ENCODE measurements at regions not wholly inside any gene's neighbourhood (a gene's known extent, or its start where the extent isn't known, plus 50 kb on each side); places are given as distances from the start of the nearest gene placed in this dataset.
A peak's percentile ranks its signal among the peaks of the same experiment; 100 is the strongest.
"Not testable (repeated sequence)": the region's sequence is repeated elsewhere in the genome, so short reads cannot be mapped to it uniquely, and the experiment has no call there.

DNA sequence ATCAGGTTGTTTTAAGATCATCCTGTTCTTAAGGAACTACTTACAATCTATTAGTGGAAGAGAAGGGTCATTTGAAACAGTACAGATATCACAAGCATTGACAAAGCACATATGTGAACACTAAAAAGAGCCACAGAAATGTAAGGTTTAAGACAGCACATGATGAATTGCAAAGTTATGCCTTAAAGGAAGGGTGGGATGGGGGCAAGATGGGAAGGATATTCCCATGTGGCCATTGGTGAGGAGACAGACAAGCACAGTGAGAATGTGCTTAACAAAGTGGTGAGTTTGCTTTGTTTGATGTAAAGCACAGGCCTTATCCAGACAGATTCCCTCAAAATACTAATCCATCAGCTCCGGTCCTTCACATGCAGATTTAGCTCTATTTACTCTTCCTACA is 151.6 kb upstream of the IVNS1ABP start:
- no peak for DNase-seq (ENCODE audit: low read depth)

GRCh38 chr1:185467122-185467521 is 150.1 kb upstream of the IVNS1ABP start:
- no peak for DNase-seq (ENCODE audit: low read depth)

DNA sequence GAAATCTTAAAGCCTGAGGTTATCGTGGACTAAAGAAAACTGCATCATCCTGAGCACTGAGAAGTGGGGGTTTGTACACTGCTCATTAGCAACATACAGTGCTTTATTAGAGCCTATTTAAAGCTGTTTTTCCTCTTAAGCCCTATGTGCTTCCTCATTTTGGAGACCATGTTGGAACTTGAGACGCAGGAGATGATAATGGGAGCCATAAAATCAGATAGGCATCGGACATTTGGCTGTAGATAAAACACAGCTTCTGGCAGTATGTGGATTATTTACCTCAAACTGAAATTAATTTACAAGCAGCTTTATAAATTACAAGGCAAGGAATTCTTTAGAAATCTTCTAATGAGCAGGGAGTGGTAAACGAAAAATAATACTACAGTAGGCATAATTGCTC is 147.7 kb upstream of the IVNS1ABP start:
- DNase-seq (ENCODE audit: low read depth) = no peak

- DNase-seq (ENCODE audit: low read depth) = no peak
These were observed 146.4 kb upstream of the IVNS1ABP start for GRCh38 chr1:185463433-185463832.

- DNase-seq (ENCODE audit: low read depth) = no peak
These were observed 146.0 kb upstream of the IVNS1ABP start for GRCh38 chr1:185463011-185463410.

- DNase-seq (ENCODE audit: low read depth) = not testable (repeated sequence)
These were observed 143.7 kb upstream of the IVNS1ABP start for GRCh38 chr1:185460723-185461122.

DNA sequence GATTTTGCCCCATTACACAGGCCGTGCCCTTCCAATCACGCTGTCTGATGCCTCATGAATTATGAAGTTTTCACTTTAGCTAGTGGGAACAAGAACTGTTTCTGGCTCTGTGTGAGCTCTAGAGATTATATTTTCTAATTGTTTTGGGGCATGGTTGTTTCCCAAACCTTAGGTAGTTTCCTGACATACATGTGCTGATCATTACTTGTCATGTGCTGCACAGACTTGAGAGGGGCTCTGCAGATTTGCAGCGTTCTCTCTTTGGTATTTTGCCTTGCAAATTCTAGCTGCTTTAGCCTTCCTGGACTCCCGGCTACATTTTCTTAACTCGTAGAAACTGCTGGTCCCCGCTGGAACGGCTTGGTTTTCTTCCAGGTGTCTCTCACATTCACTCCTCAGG is 142.1 kb upstream of the IVNS1ABP start:
- no peak for DNase-seq (ENCODE audit: low read depth)

DNA sequence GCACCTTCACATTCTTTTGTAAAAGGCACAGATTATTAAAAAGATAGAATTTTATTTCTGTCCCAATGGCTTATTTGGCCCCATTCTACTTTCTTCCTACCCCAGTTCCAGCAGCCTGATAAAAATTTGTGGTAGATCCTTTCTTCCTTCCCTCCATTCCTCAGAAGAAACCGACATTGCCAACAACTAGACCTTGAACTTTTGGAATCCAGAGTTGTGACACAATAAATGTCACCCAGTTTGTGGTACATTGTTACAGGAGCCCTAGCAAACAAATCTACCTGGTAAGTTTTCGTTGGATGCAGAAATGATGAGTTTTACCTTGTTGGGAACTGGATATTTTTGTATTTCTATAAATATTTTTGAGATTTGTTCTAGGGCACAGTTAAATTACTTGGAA is 141.6 kb upstream of the IVNS1ABP start:
- no peak for DNase-seq (ENCODE audit: low read depth)

- peak; percentile 67 for DNase-seq (ENCODE audit: low read depth)
These were observed 136.6 kb upstream of the IVNS1ABP start for GRCh38 chr1:185453496-185454192.

- no peak for DNase-seq (ENCODE audit: low read depth)
These were observed 133.9 kb upstream of the IVNS1ABP start for GRCh38 chr1:185450917-185451316.

GRCh38 chr1:185450060-185450788 is 133.2 kb upstream of the IVNS1ABP start:
- no peak for DNase-seq (ENCODE audit: low read depth)

DNA sequence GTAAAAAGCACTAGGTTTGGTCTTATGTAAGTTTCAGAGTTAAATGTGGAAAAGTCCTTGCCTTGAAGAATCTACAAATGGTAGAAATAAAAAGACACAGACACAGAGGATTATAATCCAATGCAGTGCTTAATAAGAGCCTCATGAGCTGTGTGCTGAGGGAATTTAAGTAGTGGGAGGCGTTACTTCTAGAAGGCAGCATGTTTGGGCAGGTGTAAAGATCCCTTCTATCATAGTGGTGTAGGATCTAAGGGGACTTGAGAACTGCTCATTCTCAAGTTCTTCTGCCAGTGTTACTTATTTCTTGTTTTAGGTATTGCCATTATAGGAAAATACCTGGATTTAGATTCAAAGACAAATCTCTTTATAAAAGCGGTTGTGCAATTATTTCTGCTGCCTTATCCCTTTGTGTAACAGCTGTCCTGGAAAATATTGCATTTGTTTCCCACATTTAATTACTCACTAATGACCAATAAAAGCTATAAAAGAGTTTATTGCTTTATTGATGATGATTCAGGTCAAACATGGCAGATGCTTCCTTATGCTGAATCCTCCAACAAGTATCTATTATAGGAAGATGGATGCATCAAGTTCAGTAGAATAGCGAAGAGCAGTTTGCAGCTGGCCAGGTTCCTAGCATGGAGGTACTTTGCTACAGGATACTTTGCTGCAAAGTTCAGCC is 132.5 kb upstream of the IVNS1ABP start:
- DNase-seq (ENCODE audit: low read depth) = no peak

- no peak for DNase-seq (ENCODE audit: low read depth)
These were observed 131.6 kb upstream of the IVNS1ABP start for GRCh38 chr1:185448591-185449186.

DNA sequence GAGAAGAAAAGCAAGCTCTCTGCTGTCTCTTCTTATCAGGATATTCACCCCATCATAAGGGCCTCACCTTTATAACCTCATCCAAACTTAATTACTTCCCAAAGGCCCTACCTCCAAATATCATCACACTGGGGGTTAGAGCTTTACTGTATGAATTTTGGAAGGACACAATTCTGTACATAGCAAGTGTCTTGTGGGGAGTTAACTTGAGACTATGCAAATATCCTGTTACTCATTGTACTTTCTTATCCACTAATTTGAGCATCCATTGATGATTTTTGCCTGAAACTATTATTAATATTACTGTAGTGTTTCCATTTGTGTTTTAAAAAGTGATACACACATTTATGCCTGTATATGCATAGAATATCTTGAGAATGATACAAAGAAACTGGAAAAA is 129.1 kb upstream of the IVNS1ABP start:
- no peak for DNase-seq (ENCODE audit: low read depth)

DNA sequence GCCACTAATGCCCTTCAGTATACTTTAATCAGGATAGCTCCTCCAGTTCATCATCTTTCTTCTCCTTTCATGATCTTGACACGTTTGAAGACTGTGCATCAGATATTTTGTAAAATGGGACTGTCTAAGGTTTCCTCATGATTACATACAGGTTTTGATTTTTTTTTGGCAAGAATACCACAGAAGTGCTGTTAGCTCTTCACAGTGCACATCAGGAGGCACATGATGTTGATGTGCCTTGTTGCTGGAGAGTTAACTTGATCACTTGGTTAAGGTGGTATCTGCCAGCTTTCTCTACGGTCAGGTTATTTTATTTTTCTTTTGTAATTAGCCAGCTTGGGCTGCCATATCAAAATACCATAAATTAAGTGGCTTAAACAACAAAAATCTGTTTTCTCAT is 128.6 kb upstream of the IVNS1ABP start:
- DNase-seq (ENCODE audit: low read depth) = no peak

GRCh38 chr1:185444676-185445075 is 127.6 kb upstream of the IVNS1ABP start:
- DNase-seq (ENCODE audit: low read depth) = no peak

GRCh38 chr1:185442050-185442449 is 125.0 kb upstream of the IVNS1ABP start:
- DNase-seq (ENCODE audit: low read depth) = peak; percentile 10

DNA sequence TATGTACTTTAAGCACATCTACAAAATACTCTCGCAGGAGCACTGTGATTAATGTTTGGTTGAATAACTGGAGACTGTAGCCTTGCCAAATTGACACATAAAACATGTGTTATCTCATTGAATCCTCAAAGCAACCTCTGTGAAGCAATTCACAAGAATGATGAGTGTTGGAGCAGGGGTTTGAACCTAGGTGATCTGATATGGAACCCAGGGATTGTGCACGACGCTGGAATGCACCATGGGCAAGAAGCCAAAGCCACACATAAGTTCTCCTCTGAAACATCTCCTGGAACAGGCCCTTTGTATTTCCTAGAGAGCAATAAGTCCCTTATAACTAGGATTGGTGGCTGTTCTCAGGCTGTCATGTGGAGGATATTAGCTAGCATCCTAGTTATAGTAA is 124.6 kb upstream of the IVNS1ABP start:
- DNase-seq (ENCODE audit: low read depth) = peak; percentile 89

DNA sequence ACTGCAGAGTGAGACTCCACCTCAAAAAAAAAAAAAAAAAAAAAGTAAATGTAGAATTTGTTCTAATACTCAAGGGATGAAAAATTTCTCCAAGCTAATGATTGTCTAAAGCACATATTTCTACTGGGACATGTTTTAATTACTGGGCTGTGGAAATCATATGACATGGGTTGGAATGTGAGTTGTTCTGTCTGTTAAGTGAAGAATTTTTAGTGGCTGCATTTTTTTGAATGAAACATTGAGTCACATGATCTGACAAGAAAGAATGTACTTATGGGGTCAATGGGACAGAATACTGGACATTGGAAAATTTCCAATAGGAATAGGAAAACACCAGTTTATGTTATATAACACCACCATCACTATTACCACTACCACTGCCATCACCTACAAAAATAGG is 123.8 kb upstream of the IVNS1ABP start:
- DNase-seq (ENCODE audit: low read depth) = peak; percentile 37

DNA sequence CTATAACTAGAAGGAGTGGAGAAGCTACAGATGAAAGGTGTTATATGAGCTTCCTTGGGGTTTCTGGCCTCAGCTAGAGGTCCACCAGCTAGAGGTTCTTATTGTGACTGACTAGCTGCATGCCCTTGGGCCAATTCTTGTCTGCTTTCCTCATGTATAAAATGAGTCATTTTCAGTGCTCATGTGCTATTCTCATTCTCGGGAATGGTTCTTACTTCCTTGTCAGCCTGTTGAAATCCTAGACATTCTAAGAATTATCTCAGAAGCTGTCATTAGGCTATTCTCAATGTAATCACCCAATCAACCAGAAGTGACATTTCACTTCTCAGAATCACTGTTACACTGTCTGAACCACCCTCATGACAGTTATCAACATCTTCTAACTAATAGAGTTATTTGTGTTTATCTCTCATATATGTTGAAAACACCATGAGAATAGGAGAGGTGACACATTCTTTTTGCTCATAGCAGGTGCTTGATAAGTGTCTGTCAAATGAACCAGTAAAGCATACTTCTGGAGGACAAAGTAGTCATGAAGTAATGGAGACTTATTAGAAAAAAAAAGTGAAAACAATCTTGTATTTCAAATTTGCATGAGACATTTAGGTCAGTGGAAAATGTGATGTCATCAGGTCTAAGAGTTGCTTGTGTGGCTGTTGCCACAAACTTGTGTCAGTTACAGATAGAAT is 122.8 kb upstream of the IVNS1ABP start:
- DNase-seq (ENCODE audit: low read depth) = peak; percentile 97

DNA sequence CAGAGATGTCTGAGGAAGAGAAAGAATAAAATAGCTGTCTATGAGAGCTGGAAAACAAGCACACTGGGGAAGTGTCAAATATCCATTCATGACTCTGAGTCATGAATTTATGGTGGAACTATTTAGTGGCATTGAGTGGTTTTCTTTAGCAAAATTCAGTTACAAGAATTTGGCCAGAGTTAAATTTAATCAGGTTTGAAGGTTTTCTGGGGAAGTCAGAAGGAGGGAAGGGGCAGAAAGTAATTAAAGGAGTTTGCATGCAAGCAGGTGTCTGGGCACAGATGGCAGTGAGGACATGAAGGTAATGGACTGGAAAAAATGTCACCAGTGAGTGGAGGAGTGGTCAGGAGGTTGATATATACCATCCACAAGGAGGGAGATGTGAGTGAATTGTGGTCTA is 121.9 kb upstream of the IVNS1ABP start:
- DNase-seq (ENCODE audit: low read depth) = peak; percentile 23

DNA sequence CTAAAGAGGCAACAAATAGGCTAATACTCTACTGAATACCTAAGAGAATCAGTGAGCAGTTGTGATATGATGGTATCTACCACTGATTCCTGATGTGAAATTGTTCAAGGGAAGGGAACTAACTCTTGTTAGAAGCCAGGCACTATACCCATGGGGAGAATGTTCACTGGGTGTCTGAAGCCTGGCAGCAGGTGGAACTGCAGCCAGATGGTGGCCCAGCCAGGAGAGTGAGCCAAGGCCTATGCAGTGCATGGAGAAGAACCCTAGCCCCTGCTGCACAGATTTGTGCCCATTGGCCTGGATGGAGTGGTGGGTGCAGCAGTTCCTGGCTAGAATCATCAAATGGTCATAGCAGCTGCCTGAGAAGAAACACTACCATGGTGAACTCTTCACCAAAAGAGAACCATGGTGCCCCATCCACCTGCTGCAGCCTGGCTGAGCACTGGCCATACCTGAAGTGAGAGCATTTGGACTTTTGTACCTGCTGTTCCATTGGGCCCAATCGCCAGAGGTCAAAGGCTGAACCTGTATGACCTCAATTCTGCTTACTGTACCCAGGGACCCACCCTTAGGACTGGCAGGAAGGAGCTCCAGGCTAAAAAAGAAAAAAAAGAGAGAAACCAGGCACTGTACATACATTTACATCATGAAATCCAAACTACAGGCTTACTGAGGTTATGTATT is 118.8 kb upstream of the IVNS1ABP start:
- no peak for DNase-seq (ENCODE audit: low read depth)
